GM18519 (cell line): ENCODE measurements at regions not wholly inside any gene's neighbourhood (a gene's known extent, or its start where the extent isn't known, plus 50 kb on each side); places are given as distances from the start of the nearest gene placed in this dataset.
"Not testable (repeated sequence)": the region's sequence is repeated elsewhere in the genome, so short reads cannot be mapped to it uniquely, and the experiment has no call there.

Source experiments
- ATAC-seq: cut with Tn5 transposase; IDR thresholded peaks from one replicate; pipeline ENCODE4 v1.9.1; 2021; ENCODE audit warnings: mild to moderate bottlenecking, moderate library complexity; ENCODE audit not compliant: unreplicated experiment, low FRiP score

DNA sequence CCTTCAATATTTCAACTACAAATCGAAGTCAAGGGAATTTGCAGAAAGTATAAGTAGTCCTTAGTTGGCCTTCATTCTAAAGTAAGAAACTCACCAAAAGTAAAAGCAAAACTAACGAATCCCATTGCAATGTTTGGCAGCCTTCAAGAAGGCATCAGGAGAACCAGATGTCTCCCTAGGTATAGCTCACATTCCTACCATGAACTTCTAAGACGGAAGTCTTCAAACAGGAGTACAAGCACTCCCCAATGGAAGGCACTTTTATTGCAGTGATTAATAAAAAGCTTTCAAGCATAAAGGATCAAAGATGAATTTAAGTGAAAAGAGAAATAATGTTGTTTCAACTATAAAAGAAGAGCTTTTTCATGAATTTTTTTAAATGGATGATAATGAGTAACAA is 236.0 kb upstream of the NR5A2 start:
- ATAC-seq, result no peak

GRCh38 chr1:199792874-199793273 is 234.6 kb upstream of the NR5A2 start:
- no peak for ATAC-seq

- ATAC-seq, result no peak
Measured at GRCh38 chr1:199794105-199794863, 233.2 kb upstream of the NR5A2 start.

DNA sequence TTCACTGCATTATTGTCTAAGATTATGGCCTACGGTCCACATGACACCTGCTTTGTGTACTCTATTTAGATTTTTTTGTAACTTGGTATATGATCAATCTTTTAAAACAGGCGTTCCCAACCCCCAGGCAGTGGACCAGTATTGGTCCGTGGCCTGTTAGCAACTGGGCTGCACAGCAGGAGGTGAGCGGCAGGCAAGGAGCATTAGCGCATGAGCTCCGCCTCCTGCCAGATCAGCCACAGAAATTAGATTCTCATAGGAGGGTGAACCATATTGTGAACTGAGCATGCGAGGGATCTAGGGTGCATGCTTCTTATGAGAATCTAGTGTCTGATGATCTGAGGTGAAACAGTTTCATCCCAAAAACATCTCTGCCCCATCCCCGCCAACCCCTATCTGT is 228.4 kb upstream of the NR5A2 start:
- ATAC-seq, result no peak

DNA sequence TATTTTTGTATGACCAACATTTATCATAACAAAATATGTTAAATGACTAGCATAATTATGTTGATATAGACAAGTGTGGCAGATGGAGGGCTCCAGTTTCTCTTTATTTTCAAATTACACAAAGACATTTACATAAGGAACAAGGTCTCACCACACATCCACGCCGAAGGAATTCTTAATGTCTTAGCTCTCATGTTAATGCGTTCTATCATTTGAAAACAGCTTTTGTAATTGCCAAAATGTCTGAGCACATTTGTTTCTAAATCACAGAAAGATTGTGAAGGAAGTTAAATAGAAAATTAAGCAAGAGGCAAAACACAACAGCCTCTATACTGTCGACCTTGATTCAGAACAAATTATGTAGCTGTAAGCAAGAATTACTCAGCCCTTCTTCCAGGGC is 223.0 kb upstream of the NR5A2 start:
- ATAC-seq, result no peak

- no peak for ATAC-seq
Measured at GRCh38 chr1:199808110-199808870, 219.2 kb upstream of the NR5A2 start.

GRCh38 chr1:199809311-199809710 is 218.2 kb upstream of the NR5A2 start:
- ATAC-seq, result no peak

DNA sequence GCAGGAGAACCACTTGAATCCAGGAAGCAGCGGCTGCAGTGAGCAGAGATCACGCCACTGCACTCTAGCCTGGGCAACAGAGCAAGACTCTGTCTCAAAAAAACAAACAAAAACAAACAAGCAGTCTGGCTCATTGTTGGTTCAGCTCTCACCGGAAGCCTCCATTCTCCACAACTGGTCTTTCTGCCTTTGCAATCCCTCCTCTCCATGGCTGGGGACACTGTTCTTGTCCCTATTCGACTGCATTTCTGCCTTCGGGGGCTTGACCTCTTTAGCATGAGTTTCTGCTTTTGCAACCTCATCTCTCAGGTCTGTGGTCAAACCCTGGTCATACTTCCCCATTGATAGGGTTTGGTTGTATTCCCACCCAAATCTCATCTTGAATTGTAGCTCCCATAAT is 216.3 kb upstream of the NR5A2 start:
- no peak for ATAC-seq

GRCh38 chr1:199813198-199813597 is 214.3 kb upstream of the NR5A2 start:
- ATAC-seq, result no peak

DNA sequence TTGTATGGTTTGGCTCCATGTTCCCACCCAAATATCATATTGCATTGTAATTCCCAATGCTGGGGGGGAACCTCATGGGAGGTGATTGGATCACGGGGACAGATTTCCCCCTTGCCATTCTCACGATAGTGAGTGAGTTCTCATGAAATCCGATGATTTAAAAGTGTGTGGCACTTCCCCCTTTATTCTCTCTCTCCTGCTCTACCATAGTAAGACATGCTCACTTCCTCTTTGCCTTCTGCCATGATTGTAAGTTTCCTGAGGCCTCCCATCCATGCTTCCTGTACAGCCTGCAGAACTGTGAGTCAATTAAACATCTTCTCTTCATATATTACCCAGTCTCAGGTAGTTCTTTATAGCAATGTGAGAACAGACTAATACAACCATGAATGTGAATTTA is 211.6 kb upstream of the NR5A2 start:
- ATAC-seq, result no peak

DNA sequence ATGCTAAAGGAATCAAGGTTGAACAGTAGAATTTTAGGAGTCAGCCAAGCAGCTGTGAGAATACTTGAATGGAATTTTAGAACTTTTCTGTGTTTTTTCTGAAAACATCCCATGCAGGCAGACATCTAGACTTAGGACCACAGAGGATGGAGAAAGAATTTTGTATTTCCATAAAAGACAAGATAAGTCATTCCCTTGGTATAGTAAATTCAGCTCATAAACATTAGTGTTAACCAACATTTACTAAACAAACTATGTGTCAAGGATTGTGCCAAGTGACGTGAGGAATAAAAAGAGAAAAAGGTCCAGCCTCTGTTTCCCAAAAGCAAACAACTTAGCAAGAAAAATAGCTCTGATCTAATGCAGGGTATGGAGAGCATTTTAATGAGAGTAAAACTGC is 210.2 kb upstream of the NR5A2 start:
- no peak for ATAC-seq

GRCh38 chr1:199821029-199821779 is 206.3 kb upstream of the NR5A2 start:
- no peak for ATAC-seq

GRCh38 chr1:199832451-199832850 is 195.1 kb upstream of the NR5A2 start:
- no peak for ATAC-seq

- no peak for ATAC-seq
Measured at GRCh38 chr1:199834711-199835110, 192.8 kb upstream of the NR5A2 start.

DNA sequence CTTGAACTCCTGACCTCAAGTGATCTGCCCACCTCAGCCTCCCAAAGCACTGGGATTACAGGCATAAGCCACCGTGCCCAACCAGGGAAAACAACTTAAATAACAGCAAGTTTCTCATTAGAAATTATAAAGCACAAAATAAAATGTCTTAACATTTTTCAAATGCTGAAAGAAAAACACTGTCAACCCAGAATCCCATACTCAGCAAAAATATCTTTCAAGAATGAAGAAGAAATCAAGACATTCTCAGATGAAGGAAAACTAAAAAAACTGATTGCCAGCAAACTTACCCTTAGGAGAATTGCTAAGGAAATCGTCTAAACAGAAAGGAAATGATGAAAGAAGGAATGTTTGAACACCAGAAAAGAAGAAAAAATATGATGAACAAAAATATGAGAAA is 191.1 kb upstream of the NR5A2 start:
- ATAC-seq, result no peak

DNA sequence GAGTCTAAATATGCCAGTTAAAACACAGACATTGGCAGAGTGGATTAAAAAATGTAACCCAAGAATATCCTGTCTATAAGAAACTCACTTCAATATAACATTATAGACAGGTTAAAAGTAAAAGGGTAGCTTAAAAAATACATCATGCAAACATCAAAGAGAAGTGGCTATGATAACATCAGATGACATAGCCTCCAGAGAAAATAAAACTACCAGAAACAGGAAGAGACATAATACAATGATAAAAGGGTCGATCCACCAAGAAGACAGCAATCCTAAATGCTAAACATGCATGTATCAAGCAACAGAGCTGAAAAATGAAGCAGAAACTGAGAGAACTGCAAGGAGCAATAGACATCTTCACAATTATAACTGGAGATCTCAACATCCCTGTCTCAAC is 190.2 kb upstream of the NR5A2 start:
- ATAC-seq, result no peak

GRCh38 chr1:199839608-199840007 is 187.9 kb upstream of the NR5A2 start:
- not testable (repeated sequence) for ATAC-seq

- ATAC-seq, result not testable (repeated sequence)
Measured at GRCh38 chr1:199843096-199843495, 184.4 kb upstream of the NR5A2 start.

DNA sequence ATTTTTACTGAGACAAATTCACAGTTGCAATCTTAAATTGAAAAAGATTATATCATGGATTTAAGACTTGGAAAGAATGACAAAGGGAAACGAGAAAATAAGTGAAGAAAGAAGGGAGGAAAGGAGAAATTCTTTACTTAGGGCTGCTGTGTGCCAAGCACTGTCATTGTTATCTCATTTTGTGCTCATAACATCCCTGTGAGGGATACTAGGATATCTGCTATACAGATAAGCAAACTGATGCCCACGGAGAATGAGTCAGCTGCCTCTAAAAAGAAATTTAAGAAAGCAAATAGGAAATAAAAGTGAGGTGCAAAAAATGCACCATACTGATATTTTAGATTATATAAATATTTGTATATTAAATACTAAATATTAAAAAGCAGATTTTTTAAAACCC is 183.6 kb upstream of the NR5A2 start:
- no peak for ATAC-seq

- no peak for ATAC-seq
Measured at GRCh38 chr1:199847021-199847420, 180.5 kb upstream of the NR5A2 start.

DNA sequence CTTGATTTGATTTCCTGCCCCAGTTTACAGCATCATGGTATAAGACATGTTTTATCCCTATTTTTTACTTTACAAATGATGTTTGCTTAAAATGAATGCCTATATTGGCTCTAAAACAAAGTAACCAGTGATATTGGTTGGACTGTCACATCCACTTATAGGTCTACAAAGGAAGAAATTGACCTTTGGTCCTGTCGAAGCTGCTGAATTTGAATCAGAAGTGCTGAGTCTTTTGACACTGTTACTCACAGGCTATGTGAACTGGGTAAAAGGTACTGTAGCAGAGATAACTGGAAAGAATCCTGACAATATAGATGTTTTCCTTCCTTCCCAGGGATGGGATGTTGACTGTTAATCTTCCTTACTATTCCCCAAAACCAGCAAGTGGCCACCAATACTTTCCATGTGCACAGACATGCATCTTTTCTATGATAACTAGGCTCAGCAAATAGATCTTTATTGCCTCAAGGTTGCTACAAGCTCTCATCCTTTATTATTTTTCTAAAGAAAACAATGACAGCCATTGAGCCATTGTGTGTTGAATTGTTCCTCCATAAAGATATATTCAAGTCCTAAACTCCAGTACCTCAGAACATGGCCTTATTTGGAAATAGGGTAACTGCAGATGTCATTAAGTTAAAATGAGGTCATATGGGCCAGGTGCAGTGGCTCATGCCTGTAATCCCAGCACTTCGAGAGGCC is 175.9 kb upstream of the NR5A2 start:
- ATAC-seq, result no peak
